Cardiac septum (tissue), 1 donor: ENCODE measurements at regions not wholly inside any gene's neighbourhood (a gene's known extent, or its start where the extent isn't known, plus 50 kb on each side); places are given as distances from the start of the nearest gene placed in this dataset.

Experiments used
- DNase-seq: peaks from one replicate; pipeline ENCODE4 v3.0.0-alpha.2; 2020; ENCODE audit warnings: low spot score
- intact Hi-C: fragments of 100-400 bp; cut with DNase I; formaldehyde crosslinking; loops from one replicate; pipeline ENCODE4 v1.14.0; 2022
- donor health status: DM: no; HTN: no; CAD: no.

DNA sequence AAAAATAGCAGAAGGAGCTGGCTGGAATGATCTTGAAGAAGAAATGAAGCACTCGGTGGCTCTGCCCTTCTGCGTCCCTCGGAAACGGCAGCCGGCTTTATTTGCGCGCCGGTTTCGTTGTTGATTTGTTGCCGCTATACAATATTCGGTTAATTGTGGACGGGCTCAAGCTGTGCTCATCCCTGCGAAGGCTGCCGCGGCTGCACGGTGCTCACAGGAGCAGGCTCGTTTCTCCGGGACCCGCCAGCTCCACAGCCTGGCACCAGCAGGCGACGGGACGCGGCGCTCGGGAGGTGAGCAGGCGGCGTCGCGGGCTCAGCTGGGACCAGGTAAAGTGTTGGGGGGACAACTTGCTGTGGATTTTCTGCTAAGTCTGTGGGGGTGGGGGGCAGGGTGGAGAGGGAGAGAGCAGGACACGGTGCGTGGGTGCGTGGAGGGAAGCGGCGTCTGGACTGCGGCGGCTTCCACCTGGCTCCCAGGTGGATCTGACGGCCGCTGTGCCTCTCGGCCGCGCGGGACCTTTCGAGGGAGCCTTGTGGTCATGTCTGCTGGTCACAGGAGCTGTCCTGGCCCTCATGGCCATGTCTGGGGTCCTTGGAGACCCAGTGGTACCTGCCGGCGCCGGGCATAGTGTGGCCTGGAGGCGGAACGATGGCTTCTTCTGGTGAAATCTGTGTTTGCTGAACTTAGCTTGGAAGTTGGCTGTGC, 90.9 kb downstream of the TEX29 start:
- DNase-seq = no peak
- intact Hi-C loops = no loop called here

- DNase-seq = no peak
- intact Hi-C loops = no loop called here
Measured at GRCh38 chr13:111411919-111412650, 91.6 kb downstream of the TEX29 start.

DNA sequence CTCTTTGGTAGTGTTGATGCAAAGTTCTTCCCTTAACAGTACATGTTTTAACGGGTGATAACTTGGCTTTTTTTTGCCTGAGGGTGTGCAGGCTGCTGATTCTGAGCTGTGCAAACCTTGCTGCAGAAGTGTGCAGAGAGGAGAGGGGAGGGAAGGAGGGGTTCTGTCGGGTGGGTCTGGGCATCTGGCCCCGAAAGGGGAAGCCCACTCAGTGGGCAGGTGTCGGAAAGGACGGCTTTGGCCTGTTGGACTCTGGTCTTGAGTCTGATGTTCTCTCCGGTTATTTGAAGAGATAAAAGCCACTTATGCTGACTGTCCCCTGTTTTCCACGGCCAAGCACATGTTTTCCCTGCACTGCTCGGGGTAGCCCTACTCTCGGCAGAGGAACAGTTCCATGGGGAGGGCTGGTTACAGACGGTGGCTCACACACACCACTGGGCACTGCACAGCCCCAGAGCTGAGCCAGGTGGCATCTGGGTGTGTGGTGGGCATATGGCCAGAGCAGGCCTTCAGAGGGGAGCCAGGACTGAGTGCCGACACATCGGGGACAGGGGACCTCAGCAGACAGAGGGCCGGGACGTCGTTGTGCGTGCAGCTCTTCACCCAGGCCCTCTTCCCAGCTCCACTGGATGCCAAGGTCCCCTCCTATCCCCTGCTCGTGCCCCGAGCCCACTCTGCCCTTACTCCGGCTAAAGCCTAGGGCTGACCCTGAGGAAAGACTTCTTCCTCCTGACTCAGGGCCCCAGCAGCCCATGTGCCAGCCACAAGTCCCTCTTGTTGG, 93.2 kb downstream of the TEX29 start:
- no peak for DNase-seq
- intact Hi-C loops = no loop called here

- no peak for DNase-seq
- intact Hi-C loops = no loop called here
Measured at GRCh38 chr13:111414341-111414740, 93.9 kb downstream of the TEX29 start.

GRCh38 chr13:111415246-111415645, 94.8 kb downstream of the TEX29 start:
- DNase-seq = no peak
- intact Hi-C loops = no loop called here

DNA sequence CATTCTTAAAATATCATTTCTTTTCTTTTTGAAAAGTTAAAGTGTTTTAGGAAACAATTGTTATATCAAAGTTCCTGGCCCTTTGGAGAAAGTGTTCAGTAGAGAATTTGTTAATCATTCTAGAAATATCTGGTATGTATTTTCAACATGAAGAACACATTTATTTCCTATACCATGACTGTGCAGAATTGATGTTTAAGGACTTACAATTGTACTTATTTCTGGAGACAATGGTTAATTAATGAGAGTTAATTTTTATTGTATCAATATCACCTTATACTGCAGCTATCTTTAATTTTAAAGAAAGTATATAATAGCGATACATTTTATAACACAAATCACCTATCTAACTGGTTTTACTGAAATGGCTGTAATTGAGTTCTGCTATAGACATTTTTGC, 95.3 kb downstream of the TEX29 start:
- intact Hi-C loops = no loop called here

DNA sequence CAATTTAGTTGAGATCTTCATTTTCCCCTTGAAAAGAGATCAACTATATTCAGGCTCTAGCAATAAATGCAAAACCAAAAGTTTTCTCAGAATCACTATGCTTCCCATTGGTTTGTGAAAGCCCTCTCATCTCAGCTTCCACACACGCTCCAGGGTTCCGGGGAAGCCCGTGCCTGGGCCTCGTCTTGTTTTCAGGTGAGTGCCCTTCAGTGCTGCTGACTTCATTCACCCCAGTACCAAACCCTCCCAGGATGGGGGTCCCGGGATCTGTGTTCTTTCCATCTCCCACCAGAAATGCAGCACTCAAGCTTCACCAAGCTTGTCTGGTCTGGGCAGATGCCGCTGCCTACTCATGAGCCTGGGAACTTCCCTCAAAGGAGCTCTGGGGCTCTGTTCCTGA, 97.7 kb downstream of the TEX29 start:
- DNase-seq = no peak
- intact Hi-C loops = no loop called here

More for the DNA sequence above, 95.3 kb downstream of the TEX29 start:
- no peak for DNase-seq

DNA sequence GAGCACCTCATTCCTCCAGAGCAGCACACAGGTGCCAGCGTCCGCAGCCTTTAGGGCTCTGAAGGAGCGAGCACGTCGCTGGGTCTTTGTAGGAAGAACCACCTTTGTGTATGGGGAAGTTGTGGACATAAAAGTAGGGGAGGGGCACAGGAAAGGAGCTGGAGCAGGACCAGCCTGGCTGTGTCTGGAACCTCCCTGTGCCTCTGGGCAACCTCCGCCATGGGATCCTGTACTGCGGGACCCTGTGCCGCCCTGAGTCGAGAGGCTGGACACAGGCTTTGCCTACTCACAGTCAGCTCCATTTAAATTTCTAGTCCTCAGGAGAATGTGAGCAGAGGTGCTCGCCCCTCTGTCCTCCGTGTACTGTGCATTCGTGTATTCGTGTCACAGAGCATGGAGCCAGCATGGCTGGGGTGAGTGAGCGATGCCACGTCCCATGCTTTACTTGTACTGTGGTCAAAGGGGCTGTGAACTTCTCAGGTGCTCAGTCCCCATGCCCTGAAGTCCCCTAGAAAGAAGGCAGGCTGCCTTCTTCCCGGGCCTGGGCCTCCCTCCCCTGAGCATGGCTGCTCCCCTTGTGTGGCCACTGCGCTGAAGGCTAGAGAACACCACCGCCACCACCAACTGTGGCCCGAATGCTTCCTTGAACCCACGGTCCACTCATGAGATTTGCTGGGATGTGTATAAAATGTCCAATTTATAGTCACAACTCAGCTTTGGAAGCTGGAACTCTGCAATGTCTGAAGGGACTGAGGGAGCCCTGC, 99.9 kb downstream of the TEX29 start:
- no peak for DNase-seq
- intact Hi-C loops = no loop called here

- intact Hi-C loops = no loop called here
- no peak for DNase-seq
Measured at GRCh38 chr13:111421216-111421615, 100.8 kb downstream of the TEX29 start.

- no peak for DNase-seq
- intact Hi-C loops = no loop called here
Measured at GRCh38 chr13:111422348-111422747, 101.9 kb downstream of the TEX29 start.

GRCh38 chr13:111423168-111423785, 102.8 kb downstream of the TEX29 start:
- no peak for DNase-seq
- intact Hi-C loops = no loop called here

DNA sequence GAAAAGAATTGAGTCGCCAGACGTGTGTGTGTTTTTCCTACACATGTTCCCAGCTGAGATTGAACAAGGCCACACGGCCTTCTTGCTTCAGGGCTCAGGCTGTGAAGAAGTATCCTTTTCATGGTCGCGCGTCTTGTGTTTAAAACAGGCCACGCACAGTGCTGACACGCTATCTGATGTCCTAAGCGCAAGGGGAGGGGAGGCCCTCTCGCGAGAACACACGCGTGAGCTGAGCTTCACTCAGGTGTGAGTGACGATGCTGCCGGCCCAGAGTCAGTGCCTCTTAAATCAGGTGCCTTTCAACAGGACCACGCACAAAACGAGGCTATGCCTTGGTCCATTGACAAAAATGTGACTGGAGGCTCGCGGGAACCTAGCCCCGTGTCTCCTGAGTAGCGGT, 103.7 kb downstream of the TEX29 start:
- no peak for DNase-seq
- intact Hi-C loops = no loop called here

DNA sequence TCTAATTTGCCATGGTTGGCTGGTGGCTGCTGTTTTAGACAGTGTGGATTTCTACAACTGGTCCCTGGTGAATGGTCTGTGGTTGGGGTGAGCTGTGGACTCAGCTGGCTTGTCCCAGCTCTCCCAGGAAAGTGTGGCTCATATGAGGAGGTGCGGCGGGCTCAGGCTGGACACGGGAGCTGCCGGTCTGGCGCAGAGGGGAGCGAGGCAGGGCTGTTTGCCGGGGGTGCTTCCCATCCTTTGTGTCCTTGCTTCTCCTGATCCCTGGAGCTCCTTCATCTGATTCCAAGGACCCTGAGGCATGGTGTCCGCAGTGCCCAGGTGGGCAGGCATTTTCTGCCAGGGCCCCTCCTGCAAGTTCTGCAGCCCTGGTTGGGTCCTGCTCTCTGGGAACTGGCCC, 104.9 kb downstream of the TEX29 start:
- intact Hi-C loops = no loop called here
- no peak for DNase-seq

GRCh38 chr13:111429064-111429558, 108.7 kb downstream of the TEX29 start:
- intact Hi-C loops = no loop called here
- DNase-seq = no peak

DNA sequence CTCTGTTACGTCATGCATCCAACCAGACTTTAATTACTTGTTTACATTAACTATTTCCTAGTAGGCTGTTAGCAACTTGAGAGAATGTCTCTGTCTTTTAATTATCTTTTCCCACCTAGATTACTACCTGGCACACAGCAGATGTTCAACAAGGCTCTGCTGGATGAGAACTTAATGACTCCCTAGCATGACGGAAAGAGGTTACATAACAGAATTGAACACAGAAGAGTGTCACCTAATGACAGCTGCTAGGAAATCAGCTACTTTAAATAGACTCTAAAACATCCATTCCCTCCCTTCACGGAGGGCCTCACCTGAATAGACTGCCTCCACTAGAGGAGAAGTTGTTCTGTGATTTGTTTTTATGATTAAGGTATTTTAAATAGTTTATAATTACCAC, 110.8 kb downstream of the TEX29 start:
- intact Hi-C loops = no loop called here
- DNase-seq = no peak

DNA sequence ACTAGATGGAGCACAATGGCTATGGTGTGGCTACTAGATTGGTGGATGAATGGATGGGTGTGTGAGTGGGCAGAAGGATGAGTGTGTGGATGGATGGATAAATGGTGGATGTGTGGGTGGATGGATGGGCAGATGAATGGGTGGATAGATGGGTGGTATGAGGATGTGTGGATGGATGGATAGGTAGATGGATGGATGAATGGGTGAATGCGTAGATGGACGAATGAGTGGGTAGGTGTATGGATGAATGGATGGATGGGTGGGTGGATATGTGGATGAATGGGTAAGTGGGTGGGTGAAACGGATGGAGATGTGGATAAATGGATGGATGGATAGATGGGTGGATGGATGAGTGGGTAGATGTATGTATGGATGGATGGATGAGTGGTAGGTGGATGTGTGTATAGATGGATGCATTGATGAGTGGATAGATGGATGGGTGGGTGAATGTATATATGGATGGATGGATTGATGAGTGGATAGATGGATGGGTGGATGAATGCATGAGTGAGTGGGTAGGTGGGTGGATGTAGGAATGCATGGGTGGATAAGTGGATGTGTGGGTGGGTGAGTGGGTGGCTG, 114.2 kb downstream of the TEX29 start:
- DNase-seq = no peak
- intact Hi-C loops = no loop called here

DNA sequence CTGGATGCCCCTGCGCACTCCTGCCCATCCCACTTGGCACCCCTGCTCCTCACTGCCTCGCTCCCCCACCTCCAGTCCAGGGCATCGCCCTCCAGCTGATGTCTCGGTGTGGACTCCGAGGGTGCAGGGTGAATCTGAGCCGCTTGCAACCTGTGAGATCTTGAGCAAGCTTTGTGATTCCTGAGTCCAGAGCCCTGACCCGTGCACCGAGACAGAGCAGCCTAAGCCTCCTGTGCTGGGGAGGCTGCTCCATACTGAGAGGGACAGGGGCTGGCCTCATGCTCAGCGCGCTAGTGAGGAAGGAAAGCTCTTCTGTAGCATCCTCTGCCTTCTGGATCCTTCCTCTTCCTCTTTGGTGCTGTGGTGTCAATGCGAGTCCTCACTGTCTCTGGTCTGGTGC, 116.0 kb downstream of the TEX29 start:
- intact Hi-C loops = no loop called here

GRCh38 chr13:111437417-111437816, 117.0 kb downstream of the TEX29 start:
- DNase-seq = no peak
- intact Hi-C loops = no loop called here

More for the DNA sequence above, 116.0 kb downstream of the TEX29 start:
- no peak for DNase-seq
